ENCODE measurements at regions not wholly inside any gene's neighbourhood (a gene's known extent, or its start where the extent isn't known, plus 50 kb on each side); places are given as distances from the start of the nearest gene placed in this dataset.
"Not testable (repeated sequence)": the region's sequence is repeated elsewhere in the genome, so short reads cannot be mapped to it uniquely, and the experiment has no call there.

DNA sequence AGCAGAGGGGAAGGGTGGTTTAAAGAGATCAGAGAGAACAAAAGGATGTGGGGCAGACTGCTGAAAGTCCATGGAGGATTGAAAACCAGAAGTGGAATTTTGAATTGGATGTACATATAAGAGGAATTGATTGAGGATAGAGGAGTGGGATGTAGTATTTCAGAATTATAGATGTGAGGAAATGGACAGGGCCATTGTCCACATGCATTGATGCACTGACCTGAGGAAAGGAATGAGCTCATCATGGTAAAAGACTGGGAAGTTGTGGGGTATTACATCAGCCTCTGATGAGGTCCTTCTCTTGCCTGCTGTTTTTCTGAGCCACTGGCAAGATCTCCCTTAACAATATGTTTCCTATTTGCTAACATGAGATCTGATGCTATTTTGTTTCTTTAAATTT is 365.7 kb upstream of the FANCL start:
- DNase-seq (ENCODE audit: low read depth) = no peak

DNA sequence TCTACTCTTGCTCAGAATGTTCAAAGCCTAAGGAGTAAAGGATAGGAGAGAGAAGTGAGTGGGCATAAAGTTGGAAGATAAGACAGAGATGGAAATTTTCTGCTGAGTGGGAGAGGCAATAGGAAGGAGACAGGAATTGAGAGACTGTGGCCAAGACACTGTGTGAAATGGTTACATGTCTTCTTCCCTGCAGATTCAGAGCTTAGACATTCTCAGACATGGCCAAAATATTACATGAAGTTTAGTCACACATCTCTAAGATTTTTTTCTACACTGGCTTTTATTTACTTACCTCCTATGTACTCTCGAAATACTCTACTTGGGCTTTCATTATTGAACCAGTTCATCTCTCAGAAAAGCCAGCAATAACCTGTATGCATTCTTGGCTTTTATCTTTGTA is 363.0 kb upstream of the FANCL start:
- DNase-seq (ENCODE audit: low read depth) = no peak

DNA sequence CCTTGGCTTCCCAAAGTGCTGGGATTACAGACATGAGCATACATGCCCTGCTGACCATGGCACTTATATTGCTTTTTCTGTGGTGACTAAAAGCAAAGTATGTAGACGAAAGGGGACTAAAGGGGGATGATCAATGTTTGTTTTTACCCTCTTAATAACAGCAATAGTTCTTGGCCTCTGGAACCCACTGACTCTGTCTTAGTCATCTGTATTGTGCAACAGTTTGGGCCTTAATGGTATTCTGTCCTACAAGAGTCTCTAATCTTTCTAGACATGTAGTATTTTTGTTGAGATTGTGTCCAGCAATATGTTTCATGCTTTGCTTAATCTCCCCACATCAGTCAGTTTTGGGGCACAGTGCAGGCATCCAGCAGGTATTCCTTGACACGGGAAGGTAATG is 359.9 kb upstream of the FANCL start:
- no peak for DNase-seq (ENCODE audit: low read depth)

DNA sequence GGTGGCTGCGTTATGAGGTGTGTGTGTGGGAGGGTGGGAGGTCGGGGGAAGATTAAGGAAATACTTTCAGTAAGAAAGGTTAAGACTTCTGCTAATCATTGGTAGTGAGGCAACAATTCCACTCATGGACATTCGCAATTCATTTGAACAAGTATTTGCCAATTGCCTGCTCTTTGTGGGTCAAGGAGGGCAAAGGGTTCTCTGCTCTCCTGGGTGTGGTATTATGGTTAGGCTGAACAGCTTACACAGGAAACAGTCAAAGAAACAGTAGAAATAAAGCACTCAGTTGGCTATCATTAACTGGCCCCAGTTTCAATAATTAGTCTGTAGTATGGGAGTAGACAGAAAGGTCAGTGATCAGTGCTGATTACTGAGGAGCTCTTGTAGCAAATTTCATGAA is 357.0 kb upstream of the FANCL start:
- DNase-seq (ENCODE audit: low read depth) = no peak

DNA sequence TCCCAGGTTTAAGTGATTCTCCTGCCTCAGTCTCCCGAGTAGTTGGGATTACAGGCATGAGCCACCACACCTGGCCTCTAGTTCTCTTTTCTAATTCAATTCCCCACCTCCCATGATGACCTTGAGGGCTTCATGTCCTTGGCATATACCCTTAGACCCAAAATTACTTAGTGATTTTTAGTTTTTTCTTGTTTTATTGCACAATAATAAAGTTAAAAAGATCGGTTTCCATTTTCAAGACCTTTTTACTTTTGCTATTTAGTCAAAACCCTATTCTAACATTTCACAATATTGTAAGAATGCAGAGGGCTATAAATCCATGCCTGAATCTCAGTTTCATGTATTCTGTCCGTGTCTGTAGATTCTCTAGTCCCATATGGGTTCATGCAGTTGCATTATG is 354.6 kb upstream of the FANCL start:
- DNase-seq (ENCODE audit: low read depth) = no peak

DNA sequence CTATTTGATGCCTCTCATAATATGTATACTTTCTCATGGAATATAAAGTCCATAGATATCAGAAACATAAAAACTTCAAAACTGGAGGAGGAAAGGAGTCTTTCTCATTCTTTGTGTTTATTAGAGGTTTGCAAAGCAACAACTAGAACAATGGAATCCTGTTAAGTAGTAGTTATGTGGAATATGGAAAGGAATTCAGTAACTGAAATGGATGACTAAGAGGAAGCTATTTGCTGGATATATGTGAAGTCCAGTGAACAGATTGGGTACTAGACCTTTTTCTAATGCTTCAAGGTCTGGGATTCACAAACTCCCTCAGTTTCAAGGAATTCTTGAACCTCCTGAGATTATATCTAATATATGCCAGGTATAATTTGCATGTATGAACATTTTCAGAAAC is 353.6 kb upstream of the FANCL start:
- no peak for DNase-seq (ENCODE audit: low read depth)

DNA sequence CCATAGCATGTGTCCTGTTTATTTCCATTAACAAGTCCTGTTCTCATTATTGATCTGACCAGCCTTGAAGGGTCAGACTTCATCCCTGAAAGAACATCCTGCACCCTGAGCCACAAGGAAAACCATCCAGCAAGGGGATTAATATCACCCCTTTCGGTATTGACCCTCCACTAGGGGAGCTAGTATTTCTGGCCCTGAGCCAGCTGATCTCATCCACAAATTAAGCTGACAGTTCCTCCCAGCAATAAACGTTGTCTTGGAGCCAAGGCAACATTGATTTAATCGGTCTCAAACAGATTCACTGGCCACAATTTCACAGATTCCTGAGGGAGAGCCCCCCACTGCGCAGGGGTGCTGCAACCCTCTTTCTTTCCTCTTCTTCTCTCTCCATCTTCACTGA is 353.1 kb upstream of the FANCL start:
- DNase-seq (ENCODE audit: low read depth) = no peak

DNA sequence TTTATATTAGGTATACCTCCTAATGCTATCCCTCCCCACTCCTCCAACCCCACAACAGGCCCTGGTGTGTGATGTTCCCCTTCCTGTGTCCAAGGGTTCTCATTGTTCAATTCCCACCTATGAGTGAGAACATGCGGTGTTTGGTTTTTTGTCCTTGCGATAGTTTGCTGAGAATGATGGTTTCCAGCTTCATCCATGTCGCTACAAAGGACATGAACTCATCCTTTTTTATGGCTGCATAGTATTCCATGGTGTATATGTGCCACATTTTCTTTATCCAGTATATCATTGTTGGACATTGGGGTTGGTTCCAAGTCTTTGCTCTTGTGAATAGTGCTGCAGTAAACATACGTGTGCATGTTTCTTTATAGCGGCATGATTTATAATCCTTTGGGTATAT is 345.1 kb upstream of the FANCL start:
- DNase-seq (ENCODE audit: low read depth) = not testable (repeated sequence)

DNA sequence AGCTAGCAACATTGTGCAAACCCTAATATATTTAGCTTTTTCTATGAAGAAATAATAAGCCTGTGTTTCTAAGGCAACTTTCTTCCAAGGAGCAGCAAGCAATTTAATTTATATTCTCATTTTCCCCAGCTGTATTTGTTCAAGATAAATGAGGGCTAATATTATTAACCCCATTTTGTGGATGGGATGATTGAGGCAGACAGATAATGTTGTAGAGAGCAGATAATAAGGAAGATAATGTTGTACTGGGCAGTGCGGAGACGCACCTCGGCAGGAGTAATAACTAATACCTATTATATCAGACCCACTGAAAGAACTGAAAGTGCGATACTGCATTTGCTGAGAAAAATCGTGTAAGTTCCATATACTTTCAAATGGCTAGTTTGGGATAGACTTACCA is 344.1 kb upstream of the FANCL start:
- no peak for DNase-seq (ENCODE audit: low read depth)

DNA sequence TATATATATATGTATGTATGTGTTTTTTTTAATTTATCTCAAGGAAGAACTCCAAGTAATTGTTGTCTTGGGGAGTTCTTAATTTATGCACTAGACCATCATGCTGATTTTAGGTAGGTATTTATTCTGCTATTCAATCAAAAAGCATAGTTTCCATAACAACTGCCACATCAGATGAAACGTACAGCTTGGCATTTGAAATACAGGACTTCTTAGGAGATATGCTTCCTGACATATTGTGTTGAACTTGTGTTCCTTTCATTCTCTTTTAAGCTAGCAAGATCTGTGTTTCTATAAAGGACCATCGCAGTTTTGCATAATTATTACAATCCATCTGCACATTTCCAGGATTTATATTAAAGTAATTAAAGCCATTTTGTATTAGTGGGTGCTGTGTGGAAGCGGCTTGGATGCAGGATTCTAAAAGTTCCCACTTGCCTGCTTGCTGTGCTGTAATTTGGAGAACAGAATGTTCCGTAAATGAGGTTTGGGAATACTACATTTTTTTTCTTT is 343.5 kb upstream of the FANCL start:
- DNase-seq (ENCODE audit: low read depth) = no peak

DNA sequence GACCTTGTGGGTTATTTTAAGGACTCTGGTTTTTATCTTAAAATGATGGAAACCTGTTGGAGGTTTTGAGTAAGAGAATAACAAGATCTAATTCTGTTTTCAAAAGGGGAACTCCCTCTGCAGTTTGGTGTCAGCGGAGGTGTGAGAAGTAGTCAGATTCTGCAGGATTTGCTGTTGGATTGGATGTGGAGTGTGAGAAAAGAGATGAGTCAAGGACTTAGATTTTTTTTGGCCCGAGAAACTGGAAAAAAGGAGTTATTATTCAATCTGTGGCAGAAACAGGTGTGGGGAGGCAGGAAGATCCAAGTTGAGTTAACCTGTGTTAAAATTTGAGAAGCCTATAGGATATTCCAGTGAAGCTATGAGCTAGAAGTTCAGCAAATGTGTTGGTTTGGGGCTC is 337.2 kb upstream of the FANCL start:
- no peak for DNase-seq (ENCODE audit: low read depth)

DNA sequence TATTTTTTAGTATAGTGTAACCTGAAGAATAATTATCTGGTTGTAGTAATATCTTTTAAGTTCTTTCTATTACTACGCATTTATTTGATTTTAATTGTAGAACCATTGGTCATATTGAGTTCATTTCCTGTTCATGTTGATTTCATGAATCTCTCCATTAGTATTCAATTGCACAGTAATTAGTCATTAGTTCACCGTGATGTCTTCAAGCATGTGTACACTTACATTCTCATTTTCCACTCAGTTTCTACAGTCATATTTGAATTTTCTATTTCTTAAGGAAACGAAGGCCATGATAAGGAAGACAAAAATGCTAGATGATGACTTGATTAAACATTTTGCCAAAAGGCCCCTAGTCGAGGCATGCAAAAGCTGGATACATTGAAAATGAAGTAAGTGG is 333.7 kb upstream of the FANCL start:
- no peak for DNase-seq (ENCODE audit: low read depth)

DNA sequence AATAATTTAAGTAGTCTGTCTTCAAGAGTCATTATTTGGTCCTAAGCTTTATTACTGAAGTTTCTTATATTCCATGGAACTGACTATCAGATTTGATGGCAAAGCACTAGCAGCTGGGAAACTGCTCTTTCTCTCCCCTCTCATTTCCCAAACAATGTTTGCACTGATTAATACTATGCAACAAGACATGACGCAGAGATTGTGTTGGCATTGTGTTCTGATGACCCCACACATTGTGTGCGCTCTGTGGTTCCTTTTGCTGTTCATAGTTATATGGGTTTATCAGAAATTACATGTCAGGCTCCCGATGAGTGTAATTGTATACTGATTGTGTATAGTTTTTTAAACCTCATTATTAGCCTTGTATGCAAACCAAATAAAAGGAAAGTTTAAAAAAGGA is 331.6 kb upstream of the FANCL start:
- DNase-seq (ENCODE audit: low read depth) = no peak

DNA sequence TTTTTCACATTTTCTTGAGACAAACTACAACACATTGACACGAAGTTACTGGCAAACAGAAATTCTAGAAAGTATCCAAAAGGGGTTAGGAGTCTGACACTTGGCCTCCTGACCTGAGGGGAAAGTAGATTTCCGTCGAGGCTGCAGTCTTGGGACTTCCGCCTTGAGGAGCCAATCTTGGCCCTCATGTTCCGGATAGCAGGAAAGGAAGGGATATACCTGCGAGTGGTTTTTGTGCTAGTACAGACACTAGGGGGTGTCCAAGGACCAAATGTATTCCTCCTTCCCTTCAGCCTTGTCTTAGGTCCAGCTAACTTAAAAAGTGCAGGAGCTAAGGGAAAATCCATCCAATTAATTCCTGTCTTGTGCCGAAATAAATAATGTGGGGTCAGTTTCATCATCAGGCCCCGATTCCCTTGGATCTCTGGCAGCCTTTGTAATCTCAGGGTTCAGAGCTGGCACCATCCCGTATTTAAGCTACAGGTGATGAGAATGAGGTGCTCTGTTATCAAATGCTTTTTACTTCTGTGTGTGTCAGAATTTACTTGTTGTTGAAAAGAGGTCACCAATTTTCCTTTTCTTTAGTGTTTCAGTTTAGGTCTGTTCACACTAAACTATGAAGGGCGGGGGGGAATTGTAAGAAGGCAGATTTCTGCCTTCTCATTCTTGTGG is 330.2 kb upstream of the FANCL start:
- DNase-seq (ENCODE audit: low read depth) = no peak

DNA sequence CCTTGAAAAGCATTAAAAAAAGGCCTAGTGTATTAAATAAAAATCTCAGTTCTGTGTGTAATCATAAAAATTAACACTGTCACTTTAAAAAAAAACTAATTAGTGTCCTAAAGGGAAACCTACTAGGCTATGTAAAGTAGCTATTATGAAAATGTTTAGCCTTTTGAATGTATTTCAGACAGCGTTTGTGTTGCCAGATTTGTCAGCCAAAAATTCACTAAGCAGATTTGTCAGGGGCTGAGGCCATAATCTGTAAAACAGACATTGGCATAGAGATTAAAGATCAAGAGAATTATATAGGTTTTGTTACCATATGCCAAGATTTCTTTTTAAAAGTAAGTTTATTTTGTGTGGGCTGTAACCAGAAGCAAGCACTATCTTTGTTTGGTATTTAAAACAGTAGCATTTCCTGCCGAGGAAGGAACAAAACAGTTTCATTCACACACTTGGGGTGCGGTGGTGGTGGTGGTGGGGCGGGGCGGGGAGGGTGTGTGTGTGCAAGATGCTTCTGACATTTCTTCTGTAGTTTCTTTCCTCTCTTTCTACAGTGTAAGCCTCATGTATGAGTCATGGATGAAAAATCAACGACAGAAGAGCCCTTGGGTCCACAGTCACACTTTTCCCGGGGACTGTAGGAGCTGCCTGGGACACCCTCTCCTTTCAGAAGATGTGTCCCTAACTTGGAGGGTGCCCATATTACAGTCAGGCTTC is 328.5 kb upstream of the FANCL start:
- peak; percentile 0 for DNase-seq (ENCODE audit: low read depth)

DNA sequence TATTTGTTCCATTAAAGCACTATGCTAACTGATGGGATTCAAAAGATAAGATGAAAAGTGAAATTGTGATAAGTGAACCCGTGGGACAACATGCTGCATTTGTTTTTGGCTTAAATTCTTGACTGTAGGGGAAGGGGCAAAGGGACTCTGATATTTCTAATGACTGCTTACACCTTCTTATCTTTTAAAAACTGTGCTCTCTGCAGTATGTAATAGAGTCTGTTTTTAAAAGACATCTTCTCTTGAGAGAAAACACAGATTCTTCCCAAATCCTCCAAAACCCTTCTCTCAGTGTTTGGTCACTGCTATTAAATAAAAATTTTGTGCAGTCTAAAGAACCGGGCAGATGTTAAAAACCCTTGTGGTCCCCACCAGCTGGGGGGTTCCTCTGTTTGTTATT is 327.8 kb upstream of the FANCL start:
- DNase-seq (ENCODE audit: low read depth) = no peak

DNA sequence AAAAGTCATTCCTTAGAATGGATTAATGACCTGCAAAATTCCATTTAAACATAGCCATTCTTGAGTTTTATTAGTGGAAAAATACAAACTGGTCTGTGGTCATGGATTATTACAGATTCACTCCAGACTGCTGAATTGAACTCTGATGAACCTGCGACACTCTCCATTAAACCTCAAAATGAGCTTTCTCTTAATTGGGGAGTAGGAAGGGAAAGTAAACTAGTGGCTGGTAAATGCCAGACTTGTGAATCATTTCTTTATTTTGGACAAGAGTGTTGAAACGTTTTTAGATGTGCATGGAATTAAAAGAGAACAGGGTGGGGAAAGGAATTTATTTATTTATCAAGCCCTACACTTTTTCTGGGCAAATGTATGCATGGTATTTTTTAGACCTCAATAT is 321.2 kb upstream of the FANCL start:
- DNase-seq (ENCODE audit: low read depth) = no peak

DNA sequence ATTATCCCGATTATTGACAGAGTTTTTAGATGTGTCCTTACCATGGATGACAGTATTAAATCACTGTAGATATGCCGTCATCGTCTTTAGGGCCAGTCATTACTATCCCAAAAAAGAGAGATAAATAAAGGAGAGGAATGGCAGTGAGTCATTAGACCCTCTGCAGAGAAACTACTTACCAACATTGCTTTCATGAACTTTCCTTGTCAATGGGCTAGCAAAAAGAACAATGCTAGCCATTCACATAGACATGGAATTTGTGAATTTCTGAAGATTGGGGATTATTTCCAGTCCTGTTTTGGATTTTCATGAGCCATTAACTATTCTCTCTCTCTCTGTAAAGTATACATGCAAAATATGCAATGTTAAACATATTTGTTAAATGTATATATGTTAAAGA is 319.4 kb upstream of the FANCL start:
- no peak for DNase-seq (ENCODE audit: low read depth)

DNA sequence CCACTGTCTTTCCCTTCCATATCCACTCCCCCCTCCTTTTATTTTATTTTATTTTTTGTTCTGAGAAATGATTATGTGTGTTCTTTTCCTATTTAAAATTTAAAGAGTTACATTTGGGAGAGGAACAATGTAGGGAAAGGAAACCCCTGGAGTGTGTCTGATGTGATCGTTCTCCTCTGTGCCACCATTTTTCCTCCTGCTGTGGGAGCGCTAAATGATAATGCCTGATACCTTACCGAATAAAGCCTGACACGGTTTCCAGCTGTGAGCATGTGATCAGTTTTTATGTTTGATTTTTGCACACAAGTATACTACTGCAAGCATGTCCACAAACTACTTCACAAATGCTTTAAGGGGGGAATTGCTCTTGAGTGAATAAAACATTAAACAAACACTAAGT is 317.8 kb upstream of the FANCL start:
- no peak for DNase-seq (ENCODE audit: low read depth)

DNA sequence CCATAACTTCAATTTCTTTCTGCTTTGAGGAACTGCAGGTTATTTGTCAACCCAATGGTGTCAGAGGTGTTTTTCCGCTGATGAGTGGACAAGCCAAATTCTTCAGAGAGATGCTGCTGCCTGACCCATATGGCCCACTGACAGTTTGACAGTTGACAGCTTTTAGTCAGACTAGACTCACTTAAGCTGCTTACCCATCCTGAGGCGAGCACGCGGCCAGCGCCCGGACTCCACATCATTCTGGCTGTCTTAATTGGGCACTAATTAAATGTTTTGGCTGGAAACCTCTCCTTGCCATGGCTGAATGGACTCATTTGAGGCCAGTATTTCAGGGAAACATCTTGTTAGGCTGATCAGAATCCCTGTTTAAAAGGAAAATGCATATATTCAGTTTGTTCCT is 316.1 kb upstream of the FANCL start:
- no peak for DNase-seq (ENCODE audit: low read depth)

DNA sequence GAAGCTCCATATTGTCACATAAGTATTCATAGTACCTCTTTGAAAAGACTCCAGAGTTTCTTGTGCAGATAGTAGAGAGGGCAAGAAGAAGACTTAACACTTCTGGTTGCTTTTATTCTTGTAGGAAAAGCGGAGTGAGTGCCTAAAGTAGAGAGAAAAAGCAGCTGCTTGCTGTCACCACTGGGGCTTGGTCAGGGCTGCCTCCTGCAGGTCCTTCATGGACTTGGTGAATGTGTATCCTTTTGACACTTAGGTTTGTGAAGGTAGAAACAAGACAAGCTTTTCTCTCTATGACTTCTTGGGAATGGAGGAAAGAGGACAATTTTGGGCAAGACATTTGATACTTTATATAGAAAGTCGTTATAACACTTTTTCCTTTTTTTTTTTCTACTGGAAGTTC is 312.8 kb upstream of the FANCL start:
- no peak for DNase-seq (ENCODE audit: low read depth)

DNA sequence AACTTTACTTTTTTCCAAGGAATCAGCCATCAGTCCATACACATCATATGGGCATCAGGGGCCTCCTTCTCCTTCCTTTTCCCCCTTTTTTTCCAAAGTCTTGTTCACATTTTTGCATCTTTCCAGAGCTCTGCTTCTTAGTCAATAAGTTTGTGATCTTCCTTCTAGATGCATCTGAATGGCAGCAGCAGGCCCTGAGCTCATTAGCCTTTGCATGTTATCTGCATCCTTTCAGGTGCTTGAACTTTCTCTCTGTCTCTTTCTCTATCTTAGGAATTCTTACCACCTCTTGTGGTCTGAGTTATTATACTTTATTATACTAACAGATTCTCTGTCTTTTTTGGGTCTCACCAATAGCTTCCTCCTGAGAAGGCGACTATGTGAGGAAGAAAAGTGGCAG is 312.4 kb upstream of the FANCL start:
- no peak for DNase-seq (ENCODE audit: low read depth)

DNA sequence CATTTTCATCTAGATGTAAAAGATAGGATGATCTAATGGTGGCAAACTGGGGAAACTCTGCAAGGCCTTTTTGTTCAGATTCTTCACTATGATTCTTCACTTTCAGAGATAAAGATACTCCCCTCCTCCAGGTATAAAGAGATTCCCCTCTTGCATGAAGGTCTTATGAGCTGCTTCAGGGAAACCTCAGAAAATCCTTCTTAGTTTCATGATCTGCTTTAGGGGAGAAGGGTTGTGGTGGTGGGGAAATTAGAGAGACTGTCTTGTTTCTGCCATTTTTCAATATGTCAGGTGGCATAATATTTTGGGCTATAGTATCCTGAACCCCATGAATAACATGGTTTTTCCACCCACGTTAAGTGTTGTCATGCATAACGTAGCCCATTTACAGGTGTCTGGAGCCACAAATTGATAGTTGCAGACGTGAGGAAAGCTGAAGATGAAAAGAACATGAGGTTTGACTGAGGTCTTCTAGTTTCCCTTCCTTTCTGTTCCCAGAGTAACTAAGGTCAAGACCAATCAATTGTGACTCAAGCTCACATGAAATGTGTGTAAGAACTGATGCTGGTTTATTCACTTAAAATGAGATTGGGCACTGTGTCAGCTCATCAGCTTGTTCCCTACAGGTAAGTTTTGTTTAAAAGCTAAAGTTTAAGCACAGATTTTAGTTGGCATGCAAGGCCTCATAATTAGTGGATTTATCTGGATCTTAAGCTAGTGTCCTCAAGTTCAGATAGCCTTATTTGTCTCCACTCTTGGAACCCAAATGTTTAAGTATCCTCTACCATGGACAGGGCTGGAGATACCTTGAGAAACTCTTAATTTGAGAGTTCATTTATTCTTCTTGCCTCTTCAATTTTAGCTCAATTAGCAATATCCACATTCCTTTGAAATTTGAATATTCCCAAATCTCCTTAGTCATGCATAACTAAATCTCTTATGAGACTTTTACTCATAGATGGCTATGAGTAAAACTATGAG is 304.5 kb upstream of the FANCL start:
- no peak for DNase-seq (ENCODE audit: low read depth)
